GM12878 (cell line): ENCODE measurements at regions not wholly inside any gene's neighbourhood (a gene's known extent, or its start where the extent isn't known, plus 50 kb on each side); places are given as distances from the start of the nearest gene placed in this dataset.

Source experiments
- ATAC-seq: fragments of 200-7000 bp; cut with Tn5 transposase; 3 replicates; pipeline ENCODE4 v1.9.1; 2020; ENCODE audit warnings: mild to moderate bottlenecking, moderate library complexity
- BruUV-seq: library from RNA; stranded (reverse); fragments of 400-500 nt; replicated peaks from 2 replicates; lab custom pipeline; 2021; lab: Mats Ljungman, UMichigan
- CTCF ChIA-PET: fragments of 300-600 bp; sonication (Branson Sonifier 250); formaldehyde crosslinking; extraction: SDS; loops from one replicate; lab custom pipeline; 2021; ENCODE audit warnings: inconsistent platforms; lab: Yijun Ruan, JAX
- POLR2A ChIA-PET: fragments of 350-600 bp; formaldehyde crosslinking; extraction: SDS; loops from one replicate; lab custom pipeline; 2021; ENCODE audit warnings: inconsistent platforms; lab: Charles Lee
- RAD21 ChIA-PET: fragments of 300-600 bp; sonication (Branson Sonifier 250); formaldehyde crosslinking; loops from one replicate; lab custom pipeline; 2023; ENCODE audit warnings: antibody characterized with exemption; ENCODE audit not compliant: unreplicated experiment; lab: Charles Lee
- SMC1A ChIA-PET: fragments of 300-600 bp; sonication (Branson Sonifier 250); formaldehyde crosslinking; loops from one replicate; lab custom pipeline; 2023; ENCODE audit not compliant: unreplicated experiment, uncharacterized antibody; lab: Charles Lee
- DNase-seq: peaks from one replicate; pipeline ENCODE4 v3.0.0-alpha.2; 2011; ENCODE audit warnings: low read depth, low spot score
- FAIRE-seq: peaks from 3 replicates; lab custom pipeline; 2011; peaks lifted over from hg19 to GRCh38; lab: Jason Lieb, UNC
- H2AFZ ChIP-seq: 2 replicates; pipeline ENCODE4 v1.6.0; 2011; ENCODE audit warnings: low read depth, low read length, control low read depth; ENCODE audit not compliant: control insufficient read depth
- H3K27ac ChIP-seq: 2 replicates; pipeline ENCODE4 v1.5.1; 2011; ENCODE audit warnings: control low read depth; ENCODE audit not compliant: control insufficient read depth, insufficient read depth
- H3K27me3 ChIP-seq, 2 experiments: replicated peaks in 1 of 2; 2 replicates each; pipeline versions ENCODE4 v1.6.0 to v1.6.1; 2011; ENCODE audit warnings: low read length in 1 of 2; ENCODE audit not compliant: control insufficient read depth in 2 of 2, insufficient read depth in 2 of 2
- H3K36me3 ChIP-seq, 2 experiments: 2 replicates each; pipeline ENCODE4 v1.5.1; 2011; ENCODE audit warnings: low read length in 1 of 2; ENCODE audit not compliant: control insufficient read depth in 2 of 2, insufficient read depth in 2 of 2
- H3K4me1 ChIP-seq: 2 replicates; pipeline ENCODE4 v1.6.1; 2011; ENCODE audit warnings: mild to moderate bottlenecking, low read length, moderate library complexity, mixed read lengths; ENCODE audit not compliant: control insufficient read depth, insufficient read depth
- H3K4me2 ChIP-seq: 2 replicates; pipeline ENCODE4 v1.6.0; 2011; ENCODE audit warnings: control low read depth; ENCODE audit not compliant: control insufficient read depth, insufficient read depth
- H3K4me3 ChIP-seq: fragments of 200-600 bp; sonication (generic); 2 replicates; pipeline ENCODE4 v1.5.1; 2016
- H3K79me2 ChIP-seq: 2 replicates; pipeline ENCODE4 v1.6.0; 2011; ENCODE audit warnings: low read length; ENCODE audit not compliant: control insufficient read depth, insufficient read depth
- H3K9ac ChIP-seq: 2 replicates; pipeline ENCODE4 v1.8.0; 2011; ENCODE audit warnings: low read length, control low read depth, mixed read lengths; ENCODE audit not compliant: control insufficient read depth, insufficient read depth
- H3K9me3 ChIP-seq: replicated peaks from 3 replicates; pipeline ENCODE4 v1.5.1; 2011; ENCODE audit warnings: mild to moderate bottlenecking, low read length; ENCODE audit not compliant: control insufficient read depth, insufficient read depth
- H4K20me1 ChIP-seq: 2 replicates; pipeline ENCODE4 v1.6.0; 2011; ENCODE audit not compliant: control insufficient read depth, insufficient read depth
- ASH2L ChIP-seq: fragments of 300-600, 200-600 bp; sonication (generic); IDR thresholded peaks from 2 replicates; pipeline ENCODE4 v1.6.1; 2017; ENCODE audit warnings: low read depth, mild to moderate bottlenecking, borderline replicate concordance
- BACH1 ChIP-seq: fragments of 450-650 bp; IDR thresholded peaks from 2 replicates; pipeline ENCODE4 v1.6.1; 2017; ENCODE audit warnings: mild to moderate bottlenecking, borderline replicate concordance
- CBFB ChIP-seq: IDR thresholded peaks from 2 replicates; pipeline ENCODE4 v1.6.1; 2016; ENCODE audit warnings: antibody characterized with exemption, low read depth
- CEBPZ ChIP-seq: fragments of 150-350 bp; IDR thresholded peaks from 2 replicates; pipeline ENCODE4 v1.6.1; 2016; ENCODE audit warnings: low read depth, low read length
- CHD1 ChIP-seq: IDR thresholded peaks from 2 replicates; pipeline ENCODE4 v1.6.1; 2012; ENCODE audit warnings: low read depth, low read length, improper control_type of control experiment
- ESRRA ChIP-seq: IDR thresholded peaks from 2 replicates; pipeline ENCODE4 v1.6.1; 2012; ENCODE audit warnings: mild to moderate bottlenecking, low read length, improper control_type of control experiment
- GABPA ChIP-seq: IDR thresholded peaks from 2 replicates; pipeline ENCODE4 v1.6.1; 2014; ENCODE audit warnings: antibody characterized with exemption, low read depth, mild to moderate bottlenecking, inconsistent platforms
- NBN ChIP-seq: fragments of 450-650 bp; IDR thresholded peaks from 2 replicates; pipeline ENCODE4 v1.6.1; 2016
- TARDBP ChIP-seq: IDR thresholded peaks from 2 replicates; pipeline ENCODE4 v1.6.1; 2016; ENCODE audit warnings: borderline replicate concordance
- YY1 ChIP-seq: IDR thresholded peaks from 2 replicates; pipeline ENCODE4 v1.6.1; 2011; ENCODE audit warnings: low read depth, mild to moderate bottlenecking, low read length
- WGBS: methylation state at CpG from one replicate; pipeline ENCODE4 v1.1.6; 2016; ENCODE audit warnings: low lambda C conversion rate; ENCODE audit not compliant: insufficient replicate concordance, insufficient coverage; ENCODE audit errors: missing lambda C conversion rate; 5-methylcytosine and 5-hydroxymethylcytosine counted together
- in situ Hi-C: fragments of 300-500 bp; cut with MboI; formaldehyde crosslinking; loops from 9 replicates; pipeline ENCODE4 v1.14.3; 2018; ENCODE audit warnings: mixed read lengths
- intact Hi-C: fragments of 100-400 bp; cut with micrococcal nuclease; formaldehyde crosslinking; loops from one replicate; pipeline ENCODE4 v1.14.2; 2022; ENCODE audit not compliant: unreplicated experiment

GRCh38 chr15:94602754-94603470, 371.6 kb downstream of the MCTP2 start:
- Histone ChIP-seq H3K4me1 (no peaks in the 10 kb centered on the region), H3K36me3 (no peaks in the 10 kb centered on the region), H3K27me3 (peaks cover 0 to 2% of the 10 kb centered on the region in 2 experiments; a peak in 1 of 4 replicates), H3K9me3 (no peaks in the 10 kb centered on the region), H4K20me1 (no peaks in the 10 kb centered on the region), H3K9ac (no peak overlapping the region), H3K79me2 (no peaks in the 10 kb centered on the region), H3K4me2 (no peak overlapping the region), H3K27ac (no peak overlapping the region), H3K4me3 (no peak overlapping the region), H2AFZ (no peak overlapping the region)
- in situ Hi-C loops: no loop called here
- FAIRE-seq (no peak), ATAC-seq (no peak), DNase-seq (no peak)
- ChIA-PET POLR2A (no interaction called here), SMC1A (no interaction called here), RAD21 (no interaction called here), CTCF (no interaction called here)
- intact Hi-C loops: no loop called here
- BruUV-seq: no TSS peak
- no peak for TF ChIP-seq GABPA
- 28% methylated on average over 6 of the region's 8 CpGs for WGBS

GRCh38 chr15:94606286-94606685, 374.9 kb downstream of the MCTP2 start:
- Histone ChIP-seq H4K20me1 (no peaks in the 10 kb centered on the region), H3K79me2 (no peaks in the 10 kb centered on the region), H3K36me3 (no peaks in the 10 kb centered on the region), H3K9me3 (no peaks in the 10 kb centered on the region), H3K27me3 (peaks cover 0 to 2% of the 10 kb centered on the region in 2 experiments; a peak in 1 of 4 replicates), H3K4me3 (no peak overlapping the region), H3K4me1 (no peaks in the 10 kb centered on the region), H3K9ac (no peak overlapping the region), H3K4me2 (no peak overlapping the region), H2AFZ (no peak overlapping the region), H3K27ac (no peak overlapping the region)
- no peak for FAIRE-seq
- SMC1A ChIA-PET: interaction anchor here (0.7 to 0.9 kb wide), 2 partner anchors 81 to 653 kb away, joined by 3 to 4 read pairs; no protein-coding TSS in a partner anchor
- RAD21 ChIA-PET: no interaction called here
- in situ Hi-C loops (no loop called here), intact Hi-C loops (no loop called here)
- CTCF ChIA-PET: no interaction called here
- no peak for DNase-seq
- TF ChIP-seq CHD1: no peak
- no peak for TF ChIP-seq ESRRA
- no peak for TF ChIP-seq NBN
- TF ChIP-seq TARDBP: no peak
- TF ChIP-seq YY1: no peak
- no peak for TF ChIP-seq BACH1
- TF ChIP-seq CBFB: no peak
- no peak for TF ChIP-seq ASH2L
- no peak for TF ChIP-seq CEBPZ
- BruUV-seq: no TSS peak
- POLR2A ChIA-PET: interaction anchor here (0.7 kb wide), 1 partner anchor 22 kb away, joined by 3 read pairs; no protein-coding TSS in a partner anchor
- ATAC-seq: no peak
